K562 (cell line): ENCODE measurements at regions not wholly inside any gene's neighbourhood (a gene's known extent, or its start where the extent isn't known, plus 50 kb on each side); places are given as distances from the start of the nearest gene placed in this dataset.
"Not testable (repeated sequence)": the region's sequence is repeated elsewhere in the genome, so short reads cannot be mapped to it uniquely, and the experiment has no call there.

ENCODE experiments used
- ATAC-seq: fragments of 200-7000 bp; cut with Tn5 transposase; 3 replicates; pipeline ENCODE4 v1.9.1; 2020; ENCODE audit warnings: moderate library complexity
- BruUV-seq: library from RNA; stranded (reverse); fragments of 400-500 nt; replicated peaks from 2 replicates; lab custom pipeline; 2021; lab: Mats Ljungman, UMichigan
- CTCF ChIA-PET: fragments of 300-600 bp; formaldehyde crosslinking; extraction: SDS; loops from one replicate; lab custom pipeline; 2021; ENCODE audit warnings: low intra/inter-chr PET ratio; lab: Yijun Ruan, JAX
- POLR2A ChIA-PET: fragments of 300-600, 350-650 bp; sonication (Branson Sonifier 250); formaldehyde crosslinking; extraction: SDS; loops from one replicate; lab custom pipeline; 2021; ENCODE audit warnings: antibody characterized with exemption, inconsistent platforms; lab: Yijun Ruan, JAX
- DNase-seq, 4 experiments: peaks; one replicate each; pipeline versions ENCODE4 v3.0.0 to v3.0.0-alpha.2; 2011 to 2018; ENCODE audit warnings: low spot score in 3 of 4, mixed read lengths in 3 of 4; ENCODE audit errors: extremely low read depth in 1 of 4
- FAIRE-seq: peaks from 2 replicates; lab custom pipeline; 2011; peaks lifted over from hg19 to GRCh38; lab: Jason Lieb, UNC
- H2AFZ ChIP-seq: 2 replicates; pipeline ENCODE4 v1.6.0; 2011; ENCODE audit warnings: low read depth, low read length, control low read depth, inconsistent platforms
- H3K27ac ChIP-seq: fragments of 200-600 bp; 3 replicates; pipeline ENCODE4 v1.8.0; 2011; ENCODE audit warnings: low read depth, mild to moderate bottlenecking, control low read depth, inconsistent platforms, low read length, moderate library complexity, mixed read lengths; ENCODE audit errors: extremely low read depth
- H3K27me3 ChIP-seq, 2 experiments: fragments of 300-600 bp in 1 of 2; 2 replicates in 1 of 2; 3 replicates in 1 of 2; pipeline versions ENCODE4 v1.6.0 to v1.8.0; 2011; ENCODE audit warnings: inconsistent platforms in 2 of 2, low read length in 2 of 2, mild to moderate bottlenecking in 1 of 2, mixed read lengths in 1 of 2, moderate library complexity in 1 of 2; ENCODE audit not compliant: control insufficient read depth in 2 of 2, insufficient read depth in 2 of 2
- H3K36me3 ChIP-seq: fragments of 300-600 bp; 3 replicates; pipeline ENCODE4 v1.8.0; 2011; ENCODE audit warnings: mild to moderate bottlenecking, low read length, inconsistent platforms; ENCODE audit not compliant: control insufficient read depth, insufficient read depth
- H3K4me1 ChIP-seq, 2 experiments: fragments of 200-600 bp in 1 of 2; replicated peaks in 1 of 2; 2 replicates in 1 of 2; 3 replicates in 1 of 2; pipeline versions ENCODE4 v1.5.1 to v1.8.0; 2011; ENCODE audit warnings: inconsistent platforms in 2 of 2, low read length in 2 of 2, mild to moderate bottlenecking in 1 of 2, mixed read lengths in 1 of 2, moderate library complexity in 1 of 2; ENCODE audit not compliant: control insufficient read depth in 2 of 2, insufficient read depth in 2 of 2
- H3K4me2 ChIP-seq: 2 replicates; pipeline ENCODE4 v1.6.1; 2011; ENCODE audit warnings: low read length, control low read depth, inconsistent platforms, mixed read lengths; ENCODE audit not compliant: insufficient read depth
- H3K4me3 ChIP-seq: fragments of 200-600 bp; sonication (generic), shearing (Covaris generic); 2 replicates; pipeline ENCODE4 v1.5.1; 2016; ENCODE audit warnings: control low read depth, inconsistent platforms
- H3K79me2 ChIP-seq: fragments of 200-600 bp; 3 replicates; pipeline ENCODE4 v1.8.0; 2011; ENCODE audit warnings: low read length, inconsistent platforms; ENCODE audit not compliant: control insufficient read depth, insufficient read depth
- H3K9ac ChIP-seq, 2 experiments: 2 replicates each; pipeline versions ENCODE4 v1.6.0 to v1.6.1; 2011; ENCODE audit warnings: low read depth in 2 of 2, low read length in 2 of 2, control low read depth in 1 of 2, inconsistent platforms in 1 of 2, mild to moderate bottlenecking in 1 of 2, mixed read lengths in 1 of 2; ENCODE audit not compliant: insufficient read depth in 1 of 2
- H3K9me1 ChIP-seq: one replicate; pipeline ENCODE4 v1.6.0; 2011; ENCODE audit warnings: inconsistent platforms, mild to moderate bottlenecking, low read length, moderate library complexity; ENCODE audit not compliant: control insufficient read depth, insufficient read depth
- H3K9me3 ChIP-seq: replicated peaks from 2 replicates; pipeline ENCODE4 v1.5.1; 2011; ENCODE audit warnings: low read depth, low read length, inconsistent platforms; ENCODE audit not compliant: control insufficient read depth, insufficient read depth
- H4K20me1 ChIP-seq: replicated peaks from 2 replicates; pipeline ENCODE4 v1.6.1; 2011; ENCODE audit warnings: low read length, inconsistent platforms, mixed read lengths; ENCODE audit not compliant: control insufficient read depth, insufficient read depth
- ARID2 ChIP-seq: fragments of 450-650 bp; IDR thresholded peaks from 2 replicates; pipeline ENCODE4 v1.6.1; 2017; ENCODE audit warnings: antibody characterized with exemption, mild to moderate bottlenecking
- CBFA2T2 ChIP-seq: fragments of 450-650 bp; conservative IDR thresholded peaks from 2 replicates; pipeline ENCODE4 v1.6.1; 2017; ENCODE audit warnings: mild to moderate bottlenecking
- DACH1 ChIP-seq: fragments of 450-650 bp; IDR thresholded peaks from 2 replicates; pipeline ENCODE4 v1.6.1; 2018; ENCODE audit not compliant: partially characterized antibody
- HDAC8 ChIP-seq: fragments of 450-650 bp; IDR thresholded peaks from 2 replicates; pipeline ENCODE4 v1.6.1; 2016; ENCODE audit warnings: mild to moderate bottlenecking, missing genetic modification characterization, moderate library complexity, missing compliant biosample characterization
- JUNB ChIP-seq: fragments of 450-650 bp; formaldehyde crosslinking; conservative IDR thresholded peaks from 2 replicates; pipeline ENCODE4 v1.4.0; 2020; ENCODE audit warnings: mild to moderate bottlenecking
- MECOM ChIP-seq: fragments of 250-450 bp; sonication (Bioruptor Pico); IDR thresholded peaks from 2 replicates; pipeline ENCODE4 v1.8.0; 2022; ENCODE audit warnings: inconsistent platforms
- NEUROD1 ChIP-seq: fragments of 150-350 bp; IDR thresholded peaks from 2 replicates; pipeline ENCODE4 v1.6.1; 2014; ENCODE audit warnings: borderline replicate concordance, low read length, low read depth; ENCODE audit not compliant: partially characterized antibody
- NR2C1 ChIP-seq, 2 experiments: fragments of 450-650 bp; IDR thresholded peaks; 2 replicates each; pipeline ENCODE4 v1.6.1; 2017; ENCODE audit warnings: mild to moderate bottlenecking in 2 of 2, antibody characterized with exemption in 1 of 2, inconsistent platforms in 1 of 2, missing compliant biosample characterization in 1 of 2, missing genetic modification characterization in 1 of 2
- NR2C2 ChIP-seq, 2 experiments: fragments of 200-800 bp in 1 of 2; sonication (Bioruptor generic) in 1 of 2; sonication (generic) in 1 of 2; formaldehyde crosslinking in 1 of 2; IDR thresholded peaks; 2 replicates each; pipeline versions ENCODE4 v1.6.1 to v1.8.0; 2016 to 2022; ENCODE audit warnings: mild to moderate bottlenecking in 1 of 2, missing compliant biosample characterization in 1 of 2, missing genetic modification characterization in 1 of 2, missing genetic modification reagents in 1 of 2
- PURB ChIP-seq: sonication (generic); formaldehyde crosslinking; IDR thresholded peaks from 2 replicates; pipeline ENCODE4 v1.9.0; 2021; ENCODE audit warnings: low read depth, mild to moderate bottlenecking, missing genetic modification reagents
- RCOR1 ChIP-seq, 2 experiments: IDR thresholded peaks; 2 replicates each; pipeline ENCODE4 v1.6.1; 2012; ENCODE audit warnings: low read depth in 2 of 2, low read length in 2 of 2, borderline replicate concordance in 1 of 2, improper control_type of control experiment in 1 of 2
- TCF3 ChIP-seq: sonication (generic); formaldehyde crosslinking; IDR thresholded peaks from 2 replicates; pipeline ENCODE4 v1.4.0; 2020; ENCODE audit warnings: mild to moderate bottlenecking, missing genetic modification reagents
- XRCC3 ChIP-seq: fragments of 450-650 bp; IDR thresholded peaks from 2 replicates; pipeline ENCODE4 v1.6.1; 2017; ENCODE audit warnings: mild to moderate bottlenecking, moderate library complexity
- ZNF133 ChIP-seq: fragments of 250-450 bp; sonication (Bioruptor Pico); IDR thresholded peaks from 2 replicates; pipeline ENCODE4 v1.4.0; 2020; ENCODE audit warnings: mild to moderate bottlenecking
- ZNF507 ChIP-seq: conservative IDR thresholded peaks from 2 replicates; pipeline ENCODE4 v1.6.1; 2017; ENCODE audit warnings: missing genetic modification characterization, missing compliant biosample characterization
- WGBS: fragments of 100-300 bp; shearing (Covaris generic); methylation state at CpG from one replicate; pipeline ENCODE4 v1.1.6; 2016; ENCODE audit warnings: low coverage, mixed read lengths; ENCODE audit not compliant: insufficient coverage; ENCODE audit errors: missing lambda C conversion rate; 5-methylcytosine and 5-hydroxymethylcytosine counted together
- in situ Hi-C: fragments of 300-500 bp; cut with MboI; formaldehyde crosslinking; loops from 4 replicates; pipeline ENCODE4 v1.15.0; 2018; ENCODE audit warnings: inconsistent platforms, mixed read lengths
- intact Hi-C: fragments of 100-400 bp; cut with micrococcal nuclease; formaldehyde crosslinking; loops from 2 replicates; pipeline ENCODE4 v1.14.2; 2022
- TF ChIP-seq, protein P1 (sequence below): fragments of 450-650 bp; IDR thresholded peaks from 2 replicates; pipeline ENCODE4 v1.6.1; 2014; ENCODE audit warnings: low read depth, mild to moderate bottlenecking, moderate library complexity, borderline replicate concordance

DNA sequence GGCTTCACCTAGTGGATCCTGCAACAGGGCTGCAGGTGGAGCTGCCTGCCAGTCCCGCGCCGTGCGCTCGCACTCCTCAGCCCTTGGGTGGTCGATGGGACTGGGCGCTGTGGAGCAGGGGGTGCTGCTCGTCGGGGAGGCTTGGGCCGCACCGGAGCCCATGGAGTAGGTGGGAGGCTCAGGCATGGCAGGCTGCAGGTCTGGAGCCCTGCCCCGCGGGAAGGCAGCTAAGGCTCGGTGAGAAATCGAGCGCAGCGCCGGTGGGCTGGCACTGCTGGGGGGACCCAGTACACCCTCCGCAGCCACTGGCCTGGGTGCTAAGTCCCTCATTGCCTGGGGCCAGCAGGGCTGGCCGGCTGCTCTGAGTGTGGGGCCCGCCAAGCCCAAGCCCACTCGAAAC, 156.3 kb upstream of the NRXN3 start:
- in situ Hi-C loops, result loop anchor here (25.0 kb wide), 1 partner anchor 573 kb away; no protein-coding TSS in a partner anchor
- H3K27me3 ChIP-seq, H2AFZ ChIP-seq, BruUV-seq, POLR2A ChIA-PET, intact Hi-C loops, H3K4me2 ChIP-seq, ATAC-seq, H3K4me1 ChIP-seq, H3K4me3 ChIP-seq, H4K20me1 ChIP-seq, H3K9me1 ChIP-seq, H3K9ac ChIP-seq, H3K79me2 ChIP-seq, H3K9me3 ChIP-seq, FAIRE-seq, H3K36me3 ChIP-seq, DNase-seq, H3K27ac ChIP-seq, CTCF ChIA-PET: not testable (repeated sequence)
- 69% methylated on average over 11 of the region's 22 CpGs for WGBS

DNA sequence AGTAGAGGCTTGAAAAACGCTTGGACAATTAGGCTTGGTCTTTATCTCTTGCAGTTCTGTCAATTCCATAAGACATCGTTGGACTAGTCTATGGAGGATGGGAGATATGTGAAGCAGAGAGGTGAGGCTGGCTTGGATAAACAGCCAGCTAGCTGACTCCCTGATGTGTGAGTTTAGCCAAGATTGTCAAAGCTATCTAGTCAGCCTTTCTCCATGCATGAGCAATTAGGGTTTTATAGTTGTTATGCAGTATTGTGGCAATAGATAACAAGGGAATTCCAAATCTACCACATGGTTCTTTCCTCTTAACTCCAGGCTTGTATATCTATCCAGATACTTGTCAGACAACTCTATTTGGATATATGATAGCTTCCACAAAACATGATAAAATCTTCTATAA, 153.6 kb upstream of the NRXN3 start:
- peaks cover 0 to 4% of the 10 kb centered on the region in 2 experiments; a peak in 1 of 5 replicates for H3K4me1 ChIP-seq
- ChIA-PET POLR2A (interaction anchor here (1.1 to 1.4 kb wide), 2 partner anchors 9 to 94 kb away, joined by 3 to 4 read pairs; no protein-coding TSS in a partner anchor), CTCF (no interaction called here)
- no peaks in the 10 kb centered on the region for H3K9me1 ChIP-seq
- ATAC-seq (no peak), DNase-seq (peak in 2 of 4 experiments; percentile 2 to 6), FAIRE-seq (no peak)
- no peak overlapping the region for H3K27ac ChIP-seq
- H4K20me1 ChIP-seq, result no peaks in the 10 kb centered on the region
- no peaks in the 10 kb centered on the region for H3K79me2 ChIP-seq
- no peak overlapping the region for H3K4me2 ChIP-seq
- H3K27me3 ChIP-seq, result no peaks in the 10 kb centered on the region
- BruUV-seq, result no TSS peak
- in situ Hi-C loops (loop anchor here (25.0 kb wide), 1 partner anchor 571 kb away; no protein-coding TSS in a partner anchor), intact Hi-C loops (no loop called here)
- WGBS, result 0% methylated on average over 2 of the region's 2 CpGs
- H2AFZ ChIP-seq, result no peak overlapping the region
- H3K9me3 ChIP-seq, result no peaks in the 10 kb centered on the region
- no peaks in the 10 kb centered on the region for H3K36me3 ChIP-seq
- H3K4me3 ChIP-seq, result no peak overlapping the region
- no peak overlapping the region for H3K9ac ChIP-seq
- TF ChIP-seq JUNB (CRISPR knock-in tag) (no peak), TCF3 (CRISPR knock-in tag) (peak; percentile 43; the same call in 1 of the 2 replicates), MECOM (CRISPR knock-in tag) (no peak), CBFA2T2 (peak; percentile 68), ARID2 (no peak), NR2C1 (IDR thresholded peaks at IDR 0.05) (no peak), NR2C1 (tag; IDR thresholded peaks at IDR 0.05) (no peak), RCOR1 (IDR thresholded peaks at IDR 0.05; ENCODE audit: borderline replicate concordance in 1 of 2, low read depth in 2 of 2, low read length in 2 of 2) (no peak), HDAC8 (tag) (no peak), XRCC3 (no peak), NR2C2 (CRISPR knock-in tag; IDR thresholded peaks at IDR 0.05) (no peak), NR2C2 (tag; IDR thresholded peaks at IDR 0.05) (no peak), PURB (CRISPR knock-in tag) (no peak), ZNF507 (tag) (no peak), NEUROD1 (no peak), ZNF133 (no peak), DACH1 (no peak)
- TF ChIP-seq, protein P1, sequence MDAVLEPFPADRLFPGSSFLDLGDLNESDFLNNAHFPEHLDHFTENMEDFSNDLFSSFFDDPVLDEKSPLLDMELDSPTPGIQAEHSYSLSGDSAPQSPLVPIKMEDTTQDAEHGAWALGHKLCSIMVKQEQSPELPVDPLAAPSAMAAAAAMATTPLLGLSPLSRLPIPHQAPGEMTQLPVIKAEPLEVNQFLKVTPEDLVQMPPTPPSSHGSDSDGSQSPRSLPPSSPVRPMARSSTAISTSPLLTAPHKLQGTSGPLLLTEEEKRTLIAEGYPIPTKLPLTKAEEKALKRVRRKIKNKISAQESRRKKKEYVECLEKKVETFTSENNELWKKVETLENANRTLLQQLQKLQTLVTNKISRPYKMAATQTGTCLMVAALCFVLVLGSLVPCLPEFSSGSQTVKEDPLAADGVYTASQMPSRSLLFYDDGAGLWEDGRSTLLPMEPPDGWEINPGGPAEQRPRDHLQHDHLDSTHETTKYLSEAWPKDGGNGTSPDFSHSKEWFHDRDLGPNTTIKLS, result no peak
